GM19238 (cell line): ENCODE measurements at regions not wholly inside any gene's neighbourhood (a gene's known extent, or its start where the extent isn't known, plus 50 kb on each side); places are given as distances from the start of the nearest gene placed in this dataset.
"Not testable (repeated sequence)": the region's sequence is repeated elsewhere in the genome, so short reads cannot be mapped to it uniquely, and the experiment has no call there.

Source experiments
- DNase-seq: peaks from one replicate; pipeline ENCODE4 v3.0.0; 2011; ENCODE audit warnings: low spot score; ENCODE audit not compliant: insufficient read length

DNA sequence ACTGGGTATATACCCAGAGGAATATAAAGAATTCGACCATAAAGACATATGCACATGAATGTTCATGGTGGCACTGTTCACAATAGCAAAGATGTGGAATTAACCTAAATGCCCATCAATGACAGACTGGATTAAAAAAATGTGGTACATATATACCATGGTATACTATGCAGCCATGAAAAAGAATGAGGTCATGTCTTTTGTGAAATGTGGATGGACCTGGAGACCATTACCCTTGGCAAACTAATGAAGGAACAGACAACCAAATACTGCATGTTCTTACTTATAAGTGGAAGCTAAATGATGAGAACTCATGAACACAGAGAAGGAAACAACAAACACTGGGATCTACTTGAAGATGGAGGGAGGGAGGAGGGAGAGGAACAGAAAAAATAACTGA lies 186.7 kb upstream of the SSTR4 start:
- DNase-seq: no peak

DNA sequence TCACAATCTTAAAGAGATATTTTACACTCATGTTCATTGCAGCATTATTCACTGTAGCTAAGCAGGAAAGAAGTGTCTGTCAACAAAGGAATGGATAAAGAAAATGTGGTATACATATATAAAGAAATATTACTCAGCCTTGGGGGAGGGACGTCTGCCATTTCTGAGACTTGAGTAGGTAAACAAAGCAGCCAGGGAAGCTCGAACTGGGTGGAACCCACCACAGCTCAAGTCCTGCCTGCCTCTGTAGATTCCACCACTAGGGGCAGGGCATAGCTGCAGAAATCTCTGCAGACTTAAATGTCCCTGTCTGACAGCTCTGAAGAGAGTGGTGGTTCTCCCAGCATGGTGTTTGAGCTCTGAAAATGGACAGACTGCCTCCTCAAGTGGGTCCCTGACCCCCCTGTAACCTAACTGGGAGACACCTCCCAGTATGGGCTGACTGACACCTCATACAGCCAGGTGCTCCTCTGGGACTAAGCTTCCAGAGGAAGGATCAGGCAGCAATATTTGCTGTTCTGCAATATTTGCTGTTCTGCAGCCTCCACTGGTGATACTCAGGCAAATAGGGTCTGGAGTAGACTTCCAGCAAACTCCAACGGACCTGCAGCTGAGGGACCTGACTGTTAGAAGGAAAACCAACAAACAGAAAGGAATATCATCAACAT lies 183.3 kb upstream of the SSTR4 start:
- DNase-seq: not testable (repeated sequence)

DNA sequence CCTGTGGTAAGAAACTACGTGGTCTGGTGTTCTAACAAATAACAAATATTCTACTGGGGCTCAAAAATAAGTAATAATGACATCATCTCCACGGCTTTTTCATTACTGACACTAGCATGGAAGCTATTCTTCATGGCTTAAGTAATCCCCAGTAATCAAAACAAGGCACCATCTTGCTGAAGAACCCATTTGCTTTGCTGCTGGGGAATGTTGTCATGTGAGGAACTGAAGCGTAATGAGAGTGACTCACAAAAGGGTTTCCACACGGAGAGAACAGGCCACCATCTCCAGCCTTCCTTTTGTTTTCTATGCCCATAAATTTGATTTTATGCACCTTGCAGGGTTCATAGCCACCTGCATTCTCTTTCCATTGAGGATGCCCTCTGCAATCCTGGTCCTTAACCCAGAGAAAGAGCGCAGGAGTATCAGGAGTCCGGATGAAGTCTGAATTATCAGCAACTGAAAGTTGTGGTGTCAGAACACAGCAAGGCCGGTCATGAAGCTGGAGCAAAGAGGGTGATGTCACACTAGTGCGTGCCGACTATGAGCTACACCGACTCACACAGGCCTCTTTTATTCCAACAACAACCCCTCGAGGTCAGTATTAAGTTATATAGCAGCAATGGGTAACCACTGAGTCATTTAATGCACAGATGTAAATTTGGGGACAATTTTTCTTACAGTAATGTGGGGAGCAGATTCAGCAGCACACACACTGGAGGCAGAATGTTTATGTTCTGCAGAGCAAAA lies 173.7 kb upstream of the SSTR4 start:
- no peak for DNase-seq

DNA sequence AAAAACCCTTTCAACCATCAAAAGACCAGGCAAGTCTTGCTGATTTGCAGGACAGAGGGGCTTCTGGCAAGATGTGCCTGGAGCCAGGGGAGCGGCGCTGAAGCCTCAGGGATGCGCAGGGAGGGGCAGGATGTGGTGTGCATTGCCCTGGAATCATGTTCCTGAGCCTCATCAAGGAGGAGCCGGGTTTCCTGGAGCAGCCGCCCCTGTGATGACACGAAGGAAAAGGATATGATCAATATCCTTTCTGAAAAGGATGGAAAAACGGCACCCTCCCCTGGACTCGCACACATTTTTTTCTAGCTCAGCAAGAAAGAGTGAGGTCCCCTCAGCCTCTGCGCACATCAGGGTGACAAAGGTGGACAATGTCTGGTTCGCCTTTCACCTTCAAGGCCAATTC lies 173.1 kb upstream of the SSTR4 start:
- DNase-seq: no peak

DNA sequence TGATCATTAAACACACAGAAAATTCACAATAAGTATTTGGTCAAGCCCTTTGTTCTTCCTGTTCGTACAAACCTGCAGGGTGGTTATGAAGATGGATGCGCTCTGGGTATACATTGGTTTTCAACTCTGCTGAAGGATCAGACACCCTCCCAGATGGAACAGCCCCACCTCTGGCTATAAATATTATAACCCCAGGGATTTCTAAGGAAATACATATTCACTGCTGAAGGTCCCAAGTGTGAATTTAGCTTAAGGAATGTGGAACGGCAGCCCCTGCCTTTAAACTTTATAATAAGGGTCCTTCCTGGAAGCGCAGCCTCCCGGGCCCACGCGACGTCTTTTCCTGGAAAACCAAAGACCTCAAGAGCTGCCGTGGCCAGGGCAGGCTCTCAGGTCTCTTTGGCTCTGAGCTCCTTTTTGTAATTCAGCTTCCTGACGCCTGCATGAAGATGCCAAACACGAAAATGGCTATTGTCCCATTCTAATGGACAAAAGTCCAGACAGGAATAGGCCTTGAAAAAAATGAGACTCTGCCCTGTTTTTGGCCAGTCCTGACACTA lies 172.4 kb upstream of the SSTR4 start:
- DNase-seq: no peak

DNA sequence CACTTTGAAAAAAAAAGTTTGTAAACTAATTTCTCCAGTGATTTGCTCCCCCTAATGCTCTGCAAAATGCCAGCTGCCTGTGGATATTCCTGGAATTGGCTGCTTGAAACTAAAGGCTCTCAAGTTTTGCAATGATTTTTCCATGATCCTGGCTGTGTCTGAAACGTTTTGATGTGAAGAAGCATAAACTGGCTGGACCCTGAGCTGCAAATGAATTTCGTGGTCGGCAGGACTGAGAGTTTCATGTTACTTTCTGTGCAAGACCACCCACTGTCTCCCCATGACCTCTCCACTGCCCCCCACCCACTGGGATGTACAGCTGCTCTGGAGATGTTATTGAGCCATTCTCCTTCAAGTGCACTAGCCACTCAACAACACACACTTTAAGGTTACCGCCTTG lies 171.3 kb upstream of the SSTR4 start:
- DNase-seq: no peak

DNA sequence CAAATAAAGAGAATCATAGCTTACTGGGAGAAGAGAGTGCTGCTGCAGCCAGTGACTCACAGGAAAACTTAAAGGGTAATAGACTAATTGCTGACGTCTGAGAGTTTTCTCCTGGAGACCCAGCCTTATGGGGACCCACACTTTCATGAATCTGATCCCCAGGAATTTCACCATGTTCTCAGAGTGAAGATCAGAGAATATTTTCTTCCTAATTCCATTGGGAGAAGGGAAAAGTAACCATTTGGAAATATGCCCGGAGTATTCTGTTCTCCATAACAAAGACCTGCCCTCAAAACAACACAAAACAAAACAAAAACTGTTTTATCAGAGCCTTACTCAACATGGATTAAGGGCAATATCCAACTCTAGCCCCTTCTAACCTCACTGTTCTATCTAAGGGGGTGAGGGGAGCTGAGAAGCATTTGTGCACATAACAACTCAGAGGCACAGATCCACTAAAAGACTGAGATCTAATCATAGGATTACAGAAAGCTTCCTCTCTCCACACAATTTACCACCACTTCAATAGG lies 168.2 kb upstream of the SSTR4 start:
- DNase-seq: no peak

DNA sequence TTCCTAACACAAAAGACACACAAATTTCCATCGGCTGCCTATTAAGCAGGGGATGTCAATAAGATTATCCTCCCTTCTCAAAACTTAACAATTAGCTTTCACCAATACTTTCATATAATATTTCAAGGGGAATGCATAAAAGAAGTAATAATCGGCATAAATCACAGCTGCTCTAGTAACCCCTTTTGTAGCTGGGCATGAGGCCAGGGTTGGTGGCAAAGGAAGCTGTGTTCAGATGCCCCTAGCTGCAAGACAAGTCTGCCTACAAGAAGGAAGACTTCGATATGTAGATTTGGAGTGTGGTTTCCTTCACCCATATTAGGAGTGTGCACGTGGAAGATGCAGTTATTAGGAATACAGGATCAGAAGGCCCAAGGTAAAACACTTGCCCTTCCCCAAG lies 156.9 kb upstream of the SSTR4 start:
- DNase-seq: no peak

DNA sequence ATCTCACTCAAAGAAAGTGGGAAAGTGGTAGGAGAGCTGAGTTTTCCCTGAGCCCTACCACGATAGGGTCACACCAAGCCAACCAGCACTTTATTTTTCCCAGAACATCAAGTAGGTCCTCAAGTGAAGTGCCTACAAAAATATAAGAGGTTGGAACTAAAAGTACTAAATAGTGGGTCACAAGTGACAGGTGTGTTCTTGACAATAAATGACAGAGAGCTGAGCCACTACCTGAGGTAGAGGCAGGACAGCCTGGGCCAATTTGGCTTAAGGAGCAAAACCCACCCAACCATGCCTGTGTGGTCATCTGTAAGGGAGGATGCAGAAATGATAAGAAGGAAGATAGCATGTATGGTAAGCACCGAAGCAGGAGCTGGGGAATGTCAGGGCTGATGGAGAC lies 154.8 kb upstream of the SSTR4 start:
- no peak for DNase-seq

DNA sequence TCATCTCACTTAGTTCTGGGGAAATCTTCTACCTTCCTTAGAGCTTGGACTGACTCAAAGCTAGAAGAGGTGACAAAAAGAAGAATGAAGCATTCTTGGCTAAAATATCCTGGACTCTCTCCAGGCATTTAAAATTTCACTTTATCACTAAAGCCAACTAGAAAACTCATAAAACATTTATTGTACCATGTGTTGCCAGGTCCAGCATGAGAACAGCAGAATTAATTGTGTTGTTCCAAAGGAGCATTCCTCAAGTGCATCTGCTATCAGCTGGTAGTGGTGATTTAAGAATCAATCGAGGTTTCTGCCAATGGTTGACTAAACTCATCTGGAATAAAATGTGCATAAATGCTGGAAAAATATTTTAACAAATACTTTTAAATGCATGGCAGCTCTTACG lies 147.3 kb upstream of the SSTR4 start:
- DNase-seq: no peak

DNA sequence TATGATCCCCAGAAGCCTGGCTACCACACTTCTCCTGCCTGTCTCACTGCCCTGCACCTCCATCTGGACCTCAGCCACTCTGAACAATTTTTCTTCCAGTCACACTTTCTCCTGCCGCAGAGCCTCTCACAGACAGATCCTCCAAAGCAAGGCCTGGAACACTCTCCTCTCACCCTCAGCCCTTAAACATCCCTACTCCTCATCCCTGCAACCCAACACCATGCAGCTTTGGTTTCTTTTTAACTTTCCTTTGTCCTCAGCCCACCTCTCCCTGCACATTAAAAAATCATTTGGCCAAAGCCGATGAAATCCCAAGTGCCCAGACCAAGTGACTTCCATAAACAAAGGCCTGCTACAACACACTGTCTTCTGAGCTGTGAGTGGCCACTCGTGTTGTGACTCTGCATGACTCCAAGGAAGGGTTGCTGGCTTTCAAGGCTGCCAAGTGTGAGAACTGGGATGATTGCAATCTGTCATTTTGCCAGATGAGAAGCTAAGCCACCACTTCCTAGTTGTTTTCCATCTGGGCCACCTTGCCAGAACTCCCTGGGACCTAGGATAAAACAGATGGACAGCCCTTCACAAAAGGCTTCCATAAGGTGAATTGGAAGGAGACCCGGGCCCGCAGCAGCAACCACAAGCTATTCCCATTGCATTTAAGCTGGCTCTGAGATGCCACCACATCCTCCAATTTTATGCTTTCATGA lies 144.4 kb upstream of the SSTR4 start:
- no peak for DNase-seq

DNA sequence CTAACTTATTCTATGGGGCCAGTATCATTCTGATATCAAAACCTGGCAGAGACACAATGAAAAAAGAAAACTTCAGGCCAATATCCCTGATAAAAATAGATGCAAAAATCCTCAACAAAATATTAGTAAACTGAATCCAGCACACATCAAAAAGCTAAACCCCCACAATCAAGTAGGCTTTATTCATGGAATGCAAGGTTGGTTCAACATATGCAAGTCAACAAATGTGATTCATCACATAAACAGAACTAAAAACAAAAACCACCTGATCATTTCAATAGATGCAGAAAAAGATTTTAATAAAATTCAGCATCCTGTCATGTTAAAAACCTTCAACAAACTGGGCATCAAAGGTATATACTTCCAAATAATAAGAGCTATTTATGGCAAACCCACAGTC lies 133.9 kb upstream of the SSTR4 start:
- no peak for DNase-seq

DNA sequence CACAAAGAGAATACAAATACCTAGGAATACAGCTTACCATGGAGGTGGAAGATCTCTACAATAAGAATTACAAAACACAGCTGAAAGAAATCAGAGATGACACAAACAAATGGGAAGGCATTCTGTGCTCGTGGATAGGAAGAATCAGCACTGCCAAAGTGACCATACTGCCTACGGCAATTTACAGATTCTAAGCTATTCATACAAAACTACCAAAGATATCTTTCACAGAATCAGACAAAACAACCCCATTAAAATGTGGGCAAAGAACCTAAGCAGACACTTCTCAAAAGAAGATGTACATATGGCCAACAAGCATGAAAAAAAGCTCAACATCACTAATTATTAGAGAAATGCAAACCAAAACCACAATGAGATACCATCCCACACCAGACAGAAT lies 133.2 kb upstream of the SSTR4 start:
- no peak for DNase-seq

DNA sequence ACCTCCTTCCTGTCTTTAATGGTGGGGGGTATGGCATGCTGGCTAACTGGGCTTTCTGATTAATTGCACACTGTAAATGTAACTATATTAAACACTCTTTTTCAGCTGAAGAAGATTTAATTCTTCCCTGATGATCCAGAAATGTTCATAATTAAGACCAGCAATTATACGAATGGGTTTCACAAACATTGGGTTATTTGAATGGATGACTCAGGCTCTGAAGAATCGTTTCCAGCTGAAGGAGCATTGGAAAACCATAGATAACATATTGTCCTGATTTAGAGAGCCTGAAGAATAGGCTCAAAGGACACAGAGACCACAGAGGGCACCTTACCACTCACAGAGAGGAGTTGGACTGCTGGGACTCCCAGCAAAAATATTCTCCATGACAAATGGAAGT lies 130.7 kb upstream of the SSTR4 start:
- no peak for DNase-seq

DNA sequence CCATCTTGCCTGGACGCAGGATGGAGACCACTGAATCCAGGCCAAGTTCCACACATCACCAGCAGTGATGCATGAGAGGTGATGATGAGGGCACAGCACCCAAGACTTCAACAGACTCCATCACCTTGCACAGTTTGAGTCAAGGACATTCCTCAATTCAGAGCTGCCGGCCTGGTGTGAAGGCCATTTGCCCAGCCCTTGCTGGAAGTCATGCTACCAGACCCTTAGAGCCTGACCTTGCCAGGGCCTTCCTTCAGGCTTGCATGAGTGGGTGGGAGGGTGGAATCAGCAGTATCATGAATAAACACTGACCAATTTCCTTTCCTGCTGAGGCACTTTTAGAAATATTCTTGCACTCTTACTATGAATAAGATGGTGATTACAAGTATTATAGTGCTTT lies 130.2 kb upstream of the SSTR4 start:
- DNase-seq: no peak

DNA sequence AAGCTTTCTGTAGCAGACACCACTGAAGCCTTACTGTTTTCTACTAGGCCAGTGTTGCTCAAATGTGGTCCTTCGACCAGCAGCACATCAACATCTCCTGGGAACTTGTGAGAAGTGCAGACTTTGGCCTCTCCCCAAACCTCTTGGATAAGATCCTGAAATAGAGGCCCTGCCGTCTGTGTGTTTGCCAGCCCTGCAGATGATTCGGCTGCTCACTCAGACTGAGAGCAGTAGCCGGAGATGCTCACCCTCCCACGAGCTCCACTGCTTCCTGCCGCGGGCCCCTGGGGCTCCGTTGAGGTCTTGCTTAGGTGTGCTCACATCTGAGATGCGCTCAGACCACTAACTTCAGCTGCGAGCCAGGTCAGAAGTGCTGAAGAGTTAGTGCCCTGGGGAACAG lies 129.5 kb upstream of the SSTR4 start:
- DNase-seq: no peak

DNA sequence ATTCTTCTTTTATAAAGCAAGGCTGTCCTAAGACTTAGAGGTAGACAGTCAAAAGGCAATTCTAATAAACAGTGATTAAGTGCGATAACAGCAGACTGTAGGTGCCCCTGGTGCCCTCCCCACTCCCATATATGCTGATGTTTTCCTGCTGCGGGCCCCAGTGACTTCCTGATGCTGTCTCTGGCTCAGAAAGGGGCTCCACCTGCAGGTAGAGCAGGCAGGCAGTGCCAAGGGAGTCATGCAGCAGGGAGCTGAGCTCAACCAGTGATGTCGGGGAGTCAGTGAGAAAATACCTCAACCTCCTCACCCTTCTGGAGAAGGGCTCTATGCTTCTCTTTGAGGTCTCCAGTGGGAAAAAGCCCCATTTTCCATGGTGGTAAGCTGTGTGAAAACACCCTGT lies 126.7 kb upstream of the SSTR4 start:
- DNase-seq: no peak

DNA sequence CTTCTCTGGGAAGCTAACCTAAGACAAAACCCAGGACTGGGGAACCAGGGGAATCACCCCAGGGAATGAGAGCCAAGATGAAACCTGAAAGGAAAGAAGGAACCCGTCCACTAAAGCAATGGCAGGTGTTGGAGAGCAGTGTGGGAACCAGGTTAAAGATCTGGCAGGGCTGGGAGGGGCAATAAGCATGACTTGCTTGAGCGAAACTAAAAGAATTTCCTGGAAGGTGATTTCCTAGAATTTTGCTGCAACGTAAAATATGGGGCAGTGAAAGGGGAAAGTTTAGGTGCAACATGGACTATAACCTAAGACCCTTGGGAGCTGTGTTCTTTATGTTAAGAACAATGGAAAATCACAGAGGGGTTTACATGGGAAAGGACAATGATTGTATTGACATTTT lies 126.2 kb upstream of the SSTR4 start:
- no peak for DNase-seq

DNA sequence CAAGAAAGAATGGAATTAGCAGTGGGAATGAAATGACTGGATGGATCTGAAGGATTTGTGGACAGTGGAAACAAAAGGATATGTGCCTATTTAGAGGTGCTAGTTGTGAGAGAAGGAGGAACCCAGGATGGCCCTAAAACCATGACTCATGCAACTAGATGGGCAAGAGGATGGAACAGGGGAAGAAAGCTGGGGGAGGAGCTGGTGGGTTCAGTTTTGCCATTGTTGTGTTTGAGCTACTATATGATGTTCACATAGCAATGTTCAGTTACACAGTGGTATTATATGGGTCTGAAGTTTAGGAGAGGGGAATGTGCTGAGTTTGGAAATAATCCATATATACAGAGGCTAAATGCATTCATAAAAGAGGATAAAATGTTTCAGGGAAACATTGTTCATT lies 125.7 kb upstream of the SSTR4 start:
- DNase-seq: no peak

DNA sequence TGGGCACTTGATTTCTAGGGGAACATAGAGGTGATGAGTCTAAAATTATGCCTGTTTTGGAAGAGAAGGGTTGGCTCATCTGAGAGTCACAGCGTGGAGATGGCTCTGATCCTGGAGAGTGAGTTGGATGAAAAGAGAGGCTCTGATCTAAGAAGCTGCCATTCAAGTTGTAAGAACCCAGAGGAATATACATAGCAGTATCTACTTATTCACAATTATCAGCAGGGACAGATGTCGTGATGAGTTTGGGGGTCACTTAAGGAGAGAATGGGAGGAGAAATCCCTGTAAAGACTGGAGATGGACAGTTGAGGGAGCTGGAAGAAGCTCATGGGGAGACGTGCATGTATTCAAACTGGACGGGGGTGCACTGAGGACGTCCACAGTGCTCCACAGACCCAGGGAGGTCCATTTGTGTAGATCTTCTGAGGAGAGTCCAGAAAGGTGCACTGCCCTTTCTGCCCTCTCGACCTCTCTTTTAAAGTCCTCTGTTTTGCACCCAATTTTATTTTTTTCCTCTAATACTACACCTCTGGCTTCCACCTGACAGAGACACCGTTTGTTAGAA lies 124.7 kb upstream of the SSTR4 start:
- no peak for DNase-seq

DNA sequence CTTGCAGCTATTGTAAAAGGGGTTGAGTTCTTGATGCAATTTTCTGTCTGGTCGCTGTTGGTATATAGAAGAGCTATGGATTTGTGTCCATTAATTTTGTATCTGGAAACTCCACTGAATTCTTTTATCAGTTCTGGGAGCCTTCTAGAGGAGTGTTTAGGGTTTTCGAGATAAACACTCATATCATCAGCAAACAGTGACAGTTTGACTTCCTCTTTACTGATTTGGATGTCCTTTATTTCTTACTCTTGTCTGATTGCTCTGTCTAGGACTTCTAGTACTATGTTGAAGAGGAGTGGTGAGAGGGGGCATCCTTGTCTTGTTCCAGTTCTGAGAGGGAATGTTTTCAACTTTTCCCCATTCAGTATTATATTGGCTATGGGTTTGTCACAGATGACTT lies 120.8 kb upstream of the SSTR4 start:
- DNase-seq: no peak

DNA sequence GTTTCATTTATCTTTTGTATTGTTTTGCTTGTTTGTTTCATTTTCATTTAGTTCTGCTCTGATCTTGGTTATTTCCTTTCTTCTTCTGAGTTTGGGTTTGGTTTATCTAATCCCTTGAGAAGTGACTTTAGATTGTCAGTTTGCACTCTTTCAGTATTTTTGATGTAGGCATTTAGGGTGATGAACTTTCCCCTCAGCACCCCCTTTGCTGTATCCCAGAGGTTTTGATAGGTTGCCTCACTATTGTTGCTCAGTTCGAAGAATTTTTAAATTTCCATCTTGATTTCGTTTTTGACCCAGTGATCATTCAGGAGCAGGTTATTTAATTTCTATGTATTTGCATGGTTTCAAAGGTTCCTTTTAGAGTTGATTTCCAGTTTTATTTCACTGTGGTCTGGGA lies 119.6 kb upstream of the SSTR4 start:
- no peak for DNase-seq
